Heart left ventricle (tissue), 16 donors: ENCODE measurements at regions not wholly inside any gene's neighbourhood (a gene's known extent, or its start where the extent isn't known, plus 50 kb on each side); places are given as distances from the start of the nearest gene placed in this dataset.

ENCODE experiments used
- ATAC-seq, 4 donors: fragments of 200-7000 bp; cut with Tn5 transposase; one replicate each; pipeline ENCODE4 v1.9.1; 2020 to 2022; ENCODE audit warnings: moderate library complexity in 4 of 4, mild to moderate bottlenecking in 3 of 4, moderate number of reproducible peaks in 1 of 4
- DNase-seq, 5 donors: peaks; one replicate each; pipeline ENCODE4 v3.0.0-alpha.2; 2020
- H3K27ac ChIP-seq, 12 donors: fragments of 200-600 bp; sonication (generic) in 4 of 12; one replicate each; pipeline versions ENCODE4 v1.5.0 to v1.8.0; 2016 to 2022; ENCODE audit warnings: mild to moderate bottlenecking in 2 of 12
- H3K27me3 ChIP-seq, 9 donors: fragments of 200-600 bp; sonication (generic) in 2 of 9; one replicate each; pipeline versions ENCODE4 v1.5.1 to v1.8.0; 2016 to 2022; ENCODE audit warnings: mild to moderate bottlenecking in 3 of 9
- H3K36me3 ChIP-seq, 9 donors: fragments of 200-600 bp; sonication (generic) in 2 of 9; one replicate each; pipeline versions ENCODE4 v1.5.0 to v1.8.0; 2018 to 2022; ENCODE audit warnings: mild to moderate bottlenecking in 2 of 9
- H3K4me1 ChIP-seq, 12 donors: fragments of 200-600 bp; sonication (generic) in 4 of 12; one replicate each; pipeline versions ENCODE4 v1.5.0 to v1.8.0; 2016 to 2022; ENCODE audit warnings: mild to moderate bottlenecking in 3 of 12
- H3K4me3 ChIP-seq, 12 donors: fragments of 200-600 bp; sonication (generic) in 4 of 12; one replicate each; pipeline versions ENCODE4 v1.5.0 to v1.8.0; 2017 to 2022; ENCODE audit warnings: mild to moderate bottlenecking in 9 of 12, moderate library complexity in 4 of 12
- H3K9me3 ChIP-seq, 12 donors: fragments of 200-600 bp; sonication (generic) in 4 of 12; one replicate each; pipeline versions ENCODE4 v1.5.0 to v1.8.0; 2016 to 2022; ENCODE audit warnings: mild to moderate bottlenecking in 1 of 12
- POLR2A ChIP-seq, 2 donors: fragments of 450-650 bp; IDR thresholded peaks; one replicate each; pipeline ENCODE4 v1.6.1; 2017; ENCODE audit warnings: antibody characterized with exemption in 2 of 2, mild to moderate bottlenecking in 2 of 2, moderate library complexity in 2 of 2
- WGBS, 4 donors: extraction: QIAGEN DNeasy Blood & Tissue Kit in 2 of 4; methylation state at CpG; one replicate each; pipeline versions ENCODE4 v1.1.5 to v1.1.7; 2013 to 2018; 5-methylcytosine and 5-hydroxymethylcytosine counted together
- intact Hi-C, 10 donors: fragments of 100-400 bp; cut with DNase I; formaldehyde crosslinking; loops; one replicate each; pipeline versions ENCODE4 v1.11.1 to v1.14.2; 2022
- TF ChIP-seq, protein P1 (sequence below), 12 donors: fragments of 200-600 bp; sonication (generic) in 4 of 12; IDR thresholded peaks; one replicate each; pipeline versions ENCODE4 v1.5.0 to v1.8.0; 2018 to 2022; ENCODE audit warnings: antibody characterized with exemption in 12 of 12, mild to moderate bottlenecking in 5 of 12
- donor health status: ischemic (EF 13 %, LVEDD 7.1; RV severe dilation, severe dysfunction).
- donor health status: healthy with polysubstance abuse.
- donor health status: DM: no; HTN: yes; CAD: no.
- donor health status: DM: no; HTN: no; CAD: no.
- donor health status: ischemic (EF 25% LVEDD 6.9; RV normal size, moderate dysfunction).
- donor health status: ischemic (EF 25% LVEDD 5.7; RV mildly dilated, moderate dysfunction).
- donor health status: healthy.
- donor health status: DM: yes; HTN: yes; CAD: no.
- donor health status: ischemic (EF 35%, LVEDD 5.7; RV mildly dilated, moderate dysfunction).
- donor health status: nonischemic (EF 11% LVEDD 7.7; RV severe dilation, severe dysfunction).
- donor health status: DM: yes; HTN: yes; CAD: no.
- donor health status: PGD.
- donor health status: ischemic (EF 29% LVEDD 5.4; RV normal size, mild dysfunction).
- donor health status: nonischemic (EF 23%, LVEDD 6.1; RV moderate dilation, normal function).

GRCh38 chr7:34471844-34472243 is 186.2 kb upstream of the NPSR1 start:
- no peaks in the 10 kb centered on the region for H3K4me1 ChIP-seq
- intact Hi-C loops: no loop called here
- peaks cover 0 to 42% (median 10%) of the 10 kb centered on the region in 12 donors for H3K9me3 ChIP-seq
- ATAC-seq (no peak), DNase-seq (no peak)
- H3K27me3 ChIP-seq: no peaks in the 10 kb centered on the region
- no peaks in the 10 kb centered on the region for H3K36me3 ChIP-seq
- no peak overlapping the region for H3K27ac ChIP-seq
- no peak overlapping the region for H3K4me3 ChIP-seq
- TF ChIP-seq POLR2A (IDR thresholded peaks at IDR 0.05): no peak
- TF ChIP-seq, protein P1, sequence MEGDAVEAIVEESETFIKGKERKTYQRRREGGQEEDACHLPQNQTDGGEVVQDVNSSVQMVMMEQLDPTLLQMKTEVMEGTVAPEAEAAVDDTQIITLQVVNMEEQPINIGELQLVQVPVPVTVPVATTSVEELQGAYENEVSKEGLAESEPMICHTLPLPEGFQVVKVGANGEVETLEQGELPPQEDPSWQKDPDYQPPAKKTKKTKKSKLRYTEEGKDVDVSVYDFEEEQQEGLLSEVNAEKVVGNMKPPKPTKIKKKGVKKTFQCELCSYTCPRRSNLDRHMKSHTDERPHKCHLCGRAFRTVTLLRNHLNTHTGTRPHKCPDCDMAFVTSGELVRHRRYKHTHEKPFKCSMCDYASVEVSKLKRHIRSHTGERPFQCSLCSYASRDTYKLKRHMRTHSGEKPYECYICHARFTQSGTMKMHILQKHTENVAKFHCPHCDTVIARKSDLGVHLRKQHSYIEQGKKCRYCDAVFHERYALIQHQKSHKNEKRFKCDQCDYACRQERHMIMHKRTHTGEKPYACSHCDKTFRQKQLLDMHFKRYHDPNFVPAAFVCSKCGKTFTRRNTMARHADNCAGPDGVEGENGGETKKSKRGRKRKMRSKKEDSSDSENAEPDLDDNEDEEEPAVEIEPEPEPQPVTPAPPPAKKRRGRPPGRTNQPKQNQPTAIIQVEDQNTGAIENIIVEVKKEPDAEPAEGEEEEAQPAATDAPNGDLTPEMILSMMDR (IDR thresholded peaks at IDR 0.05): no peak

DNA sequence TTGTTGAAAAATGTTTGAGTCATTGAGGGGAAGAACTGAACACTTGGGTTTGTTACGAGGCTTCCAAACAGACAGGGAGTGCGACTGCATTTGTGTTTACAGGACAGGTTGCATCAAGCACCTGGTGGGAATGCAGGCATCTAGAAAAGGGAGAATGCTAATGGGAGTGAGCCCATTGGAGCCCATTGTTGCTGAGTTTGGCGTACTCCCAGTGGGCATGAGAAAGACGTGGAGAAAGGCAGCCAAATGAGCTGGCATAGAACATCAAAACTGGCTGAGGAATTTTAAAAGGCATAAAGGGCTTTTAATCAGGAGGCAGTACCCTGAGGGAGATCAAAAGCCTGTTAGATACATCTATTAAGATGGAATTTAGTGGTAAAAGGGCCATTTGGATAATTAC is 171.6 kb upstream of the NPSR1 start:
- H3K27me3 ChIP-seq: no peaks in the 10 kb centered on the region
- H3K27ac ChIP-seq: no peak overlapping the region
- H3K36me3 ChIP-seq: no peaks in the 10 kb centered on the region
- H3K4me3 ChIP-seq: no peak overlapping the region
- intact Hi-C loops: no loop called here
- H3K4me1 ChIP-seq: no peaks in the 10 kb centered on the region
- TF ChIP-seq, protein P1 (IDR thresholded peaks at IDR 0.05): no peak
- no peak for TF ChIP-seq POLR2A (IDR thresholded peaks at IDR 0.05)
- ATAC-seq (no peak), DNase-seq (no peak)
- H3K9me3 ChIP-seq: no peaks in the 10 kb centered on the region
- 69 to 76% (median 74%) methylated on average over 4 of the region's 4 CpGs for WGBS, 4 donors

DNA sequence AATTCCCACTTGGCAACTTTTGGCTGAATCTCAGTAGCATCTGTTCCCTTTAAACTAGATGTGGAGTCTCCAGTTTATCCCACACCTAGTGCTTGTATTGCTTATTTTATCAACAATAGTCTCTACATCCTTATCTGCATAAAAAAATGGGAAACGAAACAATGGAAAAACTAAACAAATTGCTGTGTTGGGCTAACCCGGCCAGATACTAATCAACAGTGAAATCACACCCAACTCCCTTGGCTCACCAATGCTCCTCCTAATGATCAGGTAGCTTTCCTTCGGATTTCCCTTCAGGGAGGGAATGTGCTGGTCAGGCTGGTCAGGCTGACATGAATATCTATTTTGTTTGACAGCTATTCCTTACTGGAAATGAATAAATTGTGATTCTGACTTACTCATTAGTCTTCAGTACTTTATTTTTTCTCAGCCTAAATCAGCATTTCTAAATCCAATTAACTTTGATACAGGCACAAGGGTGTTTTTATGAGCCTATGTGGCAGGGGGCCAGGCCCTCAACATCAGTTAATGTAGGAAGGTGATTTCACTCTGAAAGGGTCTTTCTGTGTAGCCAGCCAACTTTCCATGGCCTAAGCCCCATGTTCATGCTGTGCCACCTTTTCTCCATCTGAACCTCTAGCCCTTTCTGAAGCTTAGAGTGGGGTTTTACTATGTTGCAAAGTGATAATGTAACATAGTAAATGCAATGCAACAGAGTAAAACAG is 170.5 kb upstream of the NPSR1 start:
- H3K27ac ChIP-seq: no peak overlapping the region
- TF ChIP-seq POLR2A (IDR thresholded peaks at IDR 0.05): no peak
- TF ChIP-seq, protein P1 (IDR thresholded peaks at IDR 0.05): no peak
- H3K9me3 ChIP-seq: no peaks in the 10 kb centered on the region
- ATAC-seq (no peak), DNase-seq (no peak)
- H3K36me3 ChIP-seq: no peaks in the 10 kb centered on the region
- WGBS, 4 donors: 64 to 81% (median 79%) methylated on average over 3 of the region's 3 CpGs
- H3K4me1 ChIP-seq: no peaks in the 10 kb centered on the region
- H3K4me3 ChIP-seq: no peak overlapping the region
- intact Hi-C loops: no loop called here
- H3K27me3 ChIP-seq: no peaks in the 10 kb centered on the region

- Histone ChIP-seq H3K9me3 (no peaks in the 10 kb centered on the region), H3K4me1 (no peaks in the 10 kb centered on the region), H3K27me3 (no peaks in the 10 kb centered on the region), H3K4me3 (no peak overlapping the region), H3K27ac (no peak overlapping the region), H3K36me3 (no peaks in the 10 kb centered on the region)
- DNase-seq (no peak), ATAC-seq (no peak)
- 61 to 70% (median 63%) methylated on average over 4 of the region's 4 CpGs for WGBS, 4 donors
- TF ChIP-seq, protein P1 (IDR thresholded peaks at IDR 0.05): no peak
- no peak for TF ChIP-seq POLR2A (IDR thresholded peaks at IDR 0.05)
- intact Hi-C loops: no loop called here
Observed at GRCh38 chr7:34488766-34489165, 169.3 kb upstream of the NPSR1 start.
